ENCODE measurements at regions not wholly inside any gene's neighbourhood (a gene's known extent, or its start where the extent isn't known, plus 50 kb on each side); places are given as distances from the start of the nearest gene placed in this dataset.

DNA sequence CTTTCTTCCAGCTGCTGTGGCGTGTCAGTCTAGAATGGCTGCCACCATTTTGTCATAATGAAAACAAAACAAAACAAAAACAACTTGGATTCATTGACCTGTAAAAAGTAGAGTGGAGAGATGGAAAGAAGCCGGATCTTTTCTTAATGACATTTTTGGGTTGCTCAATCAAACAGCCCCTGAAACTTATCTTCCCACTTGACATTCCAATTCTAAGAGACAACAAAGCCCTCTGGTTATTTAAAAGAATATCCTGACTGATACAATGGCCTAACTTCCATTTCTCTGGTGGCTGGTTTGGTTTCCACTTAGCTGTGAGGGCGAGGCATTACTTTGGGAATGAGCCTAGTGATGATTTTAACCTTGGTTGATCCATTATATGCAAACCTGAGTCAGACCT is 123.7 kb downstream of the AQP4 start:
- DNase-seq (ENCODE audit: low spot score): no peak

DNA sequence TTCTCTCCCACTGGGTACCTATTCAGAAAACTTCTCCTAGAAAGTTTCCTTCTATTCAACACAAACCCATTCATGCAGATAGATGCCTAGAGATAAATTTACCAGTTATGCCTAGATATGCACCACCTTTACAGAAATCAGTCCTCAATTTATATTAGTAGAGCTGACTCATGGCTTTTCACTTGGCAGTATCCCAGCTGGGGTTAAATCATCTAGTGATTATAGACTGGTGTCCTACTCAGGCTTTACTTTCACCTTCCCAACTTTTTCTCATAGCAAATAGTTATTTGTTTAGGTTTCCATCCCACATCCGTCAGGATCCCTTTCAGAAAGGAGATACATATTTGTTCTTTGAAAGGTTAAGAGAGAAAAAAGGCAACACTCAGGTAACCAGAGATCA is 124.5 kb downstream of the AQP4 start:
- no peak for DNase-seq (ENCODE audit: low spot score)

DNA sequence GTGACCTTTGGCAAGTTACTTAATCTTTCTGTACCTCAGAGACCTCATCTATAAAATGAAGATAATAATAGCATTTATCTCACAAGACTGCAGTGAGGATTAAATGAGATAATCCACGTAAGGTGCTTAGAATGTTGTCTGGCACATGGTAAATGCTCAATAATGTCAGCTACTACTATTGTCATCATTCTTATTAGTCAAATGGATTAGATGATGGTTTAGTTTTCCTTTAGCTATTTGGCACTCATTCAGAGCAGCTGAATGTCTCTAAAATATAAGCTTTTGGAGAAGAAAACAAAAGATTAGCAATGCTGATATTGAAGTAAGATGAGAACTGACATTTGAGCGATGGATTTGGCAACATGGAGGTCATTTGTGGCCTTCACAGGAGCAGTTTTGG is 125.1 kb downstream of the AQP4 start:
- no peak for DNase-seq (ENCODE audit: low spot score)

DNA sequence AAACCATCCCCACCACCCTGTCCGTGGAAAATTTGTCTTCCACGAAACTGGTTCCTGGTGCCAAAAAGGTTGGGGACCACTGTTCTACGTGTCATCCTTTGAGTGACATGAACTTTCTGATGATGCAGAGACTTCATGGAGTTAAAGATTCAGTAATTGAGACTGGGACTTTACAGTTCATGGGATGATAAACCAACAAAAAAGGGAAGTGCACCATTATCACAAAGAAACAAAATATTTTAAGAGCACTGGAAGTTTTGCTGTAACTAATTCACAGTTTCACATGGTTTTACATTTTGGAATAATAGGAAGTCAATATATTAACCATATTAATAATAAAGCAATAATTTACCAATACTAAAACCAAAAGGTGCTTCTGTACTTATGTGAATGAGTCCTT is 126.8 kb downstream of the AQP4 start:
- DNase-seq (ENCODE audit: low spot score): no peak

DNA sequence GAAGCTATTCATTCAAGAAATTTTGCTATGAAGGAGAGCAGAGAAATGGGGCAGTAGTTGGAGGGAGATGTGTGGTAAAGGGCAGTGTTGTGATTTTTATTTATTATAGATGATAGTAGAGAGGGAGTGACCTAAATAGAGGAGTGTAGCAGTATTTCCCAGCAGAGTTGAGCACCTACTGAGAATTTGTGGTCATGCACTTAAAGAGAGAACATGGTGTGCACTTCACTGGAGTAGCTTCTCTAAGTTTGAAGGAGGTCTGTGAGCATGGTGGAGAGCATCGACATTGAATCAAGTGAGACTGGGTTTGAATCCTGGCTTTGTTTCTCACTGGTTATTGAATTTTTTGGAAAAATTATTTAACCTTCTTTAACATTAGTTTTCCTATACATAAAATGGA is 129.2 kb downstream of the AQP4 start:
- no peak for DNase-seq (ENCODE audit: low spot score)

DNA sequence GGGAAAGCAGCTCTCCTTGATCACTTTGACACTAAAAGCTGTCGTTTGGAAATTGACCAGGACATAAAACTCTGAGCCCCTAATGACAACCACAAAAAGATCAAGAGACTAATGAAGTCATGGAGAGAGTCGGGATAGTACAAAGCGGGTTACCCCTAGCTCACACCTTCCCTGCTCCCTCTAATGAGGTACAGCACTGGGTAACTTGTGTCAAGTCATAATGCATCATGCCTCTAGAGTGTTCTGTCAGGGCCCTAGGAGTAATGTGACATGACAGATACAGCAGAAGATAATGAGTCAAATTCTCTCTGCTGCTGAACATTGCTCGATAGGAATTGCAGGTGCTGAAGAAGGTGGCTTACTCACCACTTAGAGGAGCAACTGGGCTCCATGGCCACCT is 130.7 kb downstream of the AQP4 start:
- DNase-seq (ENCODE audit: low spot score): no peak

DNA sequence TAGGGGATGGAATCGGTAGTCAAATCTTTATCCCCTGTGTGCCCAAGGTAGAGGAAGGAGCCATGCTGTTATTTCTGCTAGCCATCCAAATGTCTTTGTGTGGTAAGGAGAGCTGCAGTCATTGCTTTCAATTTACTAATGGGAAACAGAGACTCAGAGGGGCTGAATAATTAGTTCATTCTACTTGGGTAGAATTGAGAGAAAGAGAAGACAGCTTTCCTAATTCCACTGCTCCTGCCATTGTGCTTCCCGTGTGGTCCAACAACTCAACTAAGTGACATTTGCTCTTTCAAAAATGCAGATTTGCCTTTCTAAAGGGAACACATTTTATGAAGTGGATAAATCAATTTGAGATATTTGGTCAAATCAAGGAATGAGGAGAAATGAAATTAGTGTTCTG is 136.1 kb downstream of the AQP4 start:
- DNase-seq (ENCODE audit: low spot score): no peak

DNA sequence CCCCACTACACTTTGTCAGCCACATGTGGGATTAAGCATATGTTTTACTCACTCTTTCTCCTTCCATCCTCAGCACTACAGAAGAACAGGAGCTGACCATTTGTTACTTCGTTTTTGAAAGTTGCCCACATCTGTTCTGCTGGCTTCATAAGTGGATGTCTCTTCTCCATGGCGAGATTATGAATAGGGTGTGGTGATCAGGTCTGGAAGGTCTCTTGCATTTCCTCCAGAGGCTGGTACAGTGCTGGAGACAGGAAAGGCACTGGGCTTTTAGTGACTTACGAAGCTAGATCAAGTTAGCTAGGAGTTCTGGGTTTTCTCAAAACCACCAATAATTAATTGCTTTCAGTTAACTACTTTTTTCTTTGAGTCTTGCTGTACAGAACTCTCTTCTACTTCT is 136.5 kb downstream of the AQP4 start:
- no peak for DNase-seq (ENCODE audit: low spot score)

DNA sequence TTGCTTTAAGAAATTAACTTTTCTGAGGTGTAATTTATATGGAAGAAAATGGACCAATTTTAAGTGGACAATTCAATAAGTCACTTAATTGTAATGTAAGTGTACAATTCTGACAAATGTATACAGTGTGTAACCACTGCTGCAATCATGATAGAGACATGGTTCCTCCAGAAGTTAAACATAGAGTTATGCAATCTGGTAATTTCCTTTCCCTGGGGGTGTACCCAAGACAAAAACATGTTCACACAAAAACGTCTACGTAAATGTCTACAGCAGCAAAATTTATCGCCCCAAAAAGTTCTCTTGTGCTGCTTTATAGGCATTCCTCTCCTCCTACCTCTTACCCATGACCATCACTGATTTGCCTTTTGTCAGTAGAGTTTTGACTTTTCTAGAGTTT is 141.5 kb downstream of the AQP4 start:
- DNase-seq (ENCODE audit: low spot score): no peak

DNA sequence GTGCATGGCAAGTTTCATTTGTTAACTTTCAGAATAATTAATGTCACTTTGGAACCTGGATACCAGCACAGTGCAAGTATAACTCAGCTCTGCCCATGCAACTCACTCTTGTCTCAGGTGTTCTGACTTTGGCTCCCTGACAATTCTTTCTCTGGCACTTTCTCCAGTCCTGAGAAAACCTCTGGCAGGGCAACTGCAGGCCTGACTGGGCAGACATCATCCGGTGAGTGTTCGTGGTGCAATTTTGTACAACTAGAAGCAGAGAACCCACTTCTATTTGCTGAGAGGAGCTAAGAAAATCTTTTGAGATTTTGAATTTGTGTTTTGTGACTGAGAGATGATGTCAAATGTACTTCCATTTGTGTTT is 143.0 kb downstream of the AQP4 start:
- DNase-seq (ENCODE audit: low spot score): no peak

DNA sequence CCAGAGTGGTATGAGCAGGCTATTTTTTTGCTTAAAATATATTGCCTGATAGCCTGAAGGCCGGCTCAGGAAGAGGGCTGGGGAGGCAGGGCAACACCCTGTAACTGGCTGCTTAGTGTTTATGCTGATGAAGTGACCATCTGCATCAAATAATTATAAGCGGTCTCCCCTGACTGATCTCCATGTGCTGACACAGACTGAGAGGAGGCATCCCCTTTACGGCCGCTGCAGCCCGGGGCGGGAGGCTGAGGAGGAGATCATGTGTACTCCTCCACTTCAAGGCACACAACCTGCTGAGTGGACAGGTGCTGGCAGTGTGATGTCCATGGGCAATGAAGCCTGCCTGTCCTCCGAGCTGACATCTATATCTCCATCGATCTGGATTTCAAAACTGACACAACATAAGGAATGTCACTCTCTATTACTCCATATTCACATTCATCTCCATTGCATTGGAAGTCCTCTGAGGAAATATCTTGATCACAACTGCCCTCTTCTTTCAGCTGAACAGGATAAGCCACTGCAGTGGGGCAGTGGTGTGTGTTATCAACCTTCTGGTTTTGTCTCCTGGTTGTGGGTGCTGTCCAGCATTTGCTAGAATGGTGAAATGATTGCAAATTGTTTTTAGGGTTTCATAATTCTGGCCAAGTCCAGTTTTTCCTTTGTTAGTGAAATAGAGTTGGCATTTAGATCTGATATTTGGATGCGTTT is 143.5 kb downstream of the AQP4 start:
- no peak for DNase-seq (ENCODE audit: low spot score)

DNA sequence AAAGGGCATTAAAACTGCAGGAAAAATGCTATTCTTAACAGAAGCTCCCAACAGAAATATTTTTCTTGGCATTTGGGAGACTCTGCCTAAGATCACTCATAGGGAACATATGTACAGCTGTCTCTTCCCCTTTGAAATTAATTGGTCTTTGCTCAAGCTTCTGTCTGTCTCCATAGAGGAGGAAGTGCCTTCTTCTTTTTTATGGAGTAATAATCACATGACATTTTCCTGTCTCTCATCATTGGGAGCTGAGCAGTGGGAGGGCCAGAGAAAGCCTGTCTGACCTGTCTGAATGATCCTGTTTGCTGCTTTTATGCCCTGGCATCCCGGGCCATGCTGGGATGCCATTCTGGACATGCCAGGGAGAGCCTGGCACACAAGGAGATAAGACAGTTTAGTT is 145.6 kb downstream of the AQP4 start:
- no peak for DNase-seq (ENCODE audit: low spot score)

DNA sequence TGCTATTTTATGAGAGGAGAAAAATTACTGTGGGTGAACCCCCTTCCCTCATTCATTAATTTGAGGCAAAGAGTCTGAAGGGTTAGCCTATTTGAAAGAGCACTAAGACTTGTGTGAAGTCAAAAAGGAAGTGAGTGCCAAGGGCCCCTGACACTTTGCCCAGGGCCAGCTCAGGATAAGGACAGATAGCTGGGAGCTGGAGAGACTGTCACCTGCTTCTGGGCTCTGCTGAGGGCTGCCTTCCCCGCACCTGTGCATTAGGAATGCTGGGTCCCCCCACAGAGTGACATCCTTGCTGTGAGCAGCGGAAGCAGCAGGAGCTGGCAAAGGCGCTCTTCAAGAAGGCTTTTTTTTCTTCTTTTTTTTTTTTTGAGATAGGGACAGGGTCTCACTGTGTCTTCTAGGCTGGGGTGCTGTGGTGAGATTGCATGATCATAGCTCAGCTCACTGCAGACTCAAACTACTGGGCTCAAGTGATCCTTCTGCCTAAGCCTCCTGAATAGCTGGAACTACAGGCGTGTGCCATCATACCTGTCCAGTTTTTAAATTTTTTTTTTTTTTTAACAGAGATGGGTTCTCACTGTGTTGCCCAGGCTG is 148.3 kb downstream of the AQP4 start:
- DNase-seq (ENCODE audit: low spot score): no peak

DNA sequence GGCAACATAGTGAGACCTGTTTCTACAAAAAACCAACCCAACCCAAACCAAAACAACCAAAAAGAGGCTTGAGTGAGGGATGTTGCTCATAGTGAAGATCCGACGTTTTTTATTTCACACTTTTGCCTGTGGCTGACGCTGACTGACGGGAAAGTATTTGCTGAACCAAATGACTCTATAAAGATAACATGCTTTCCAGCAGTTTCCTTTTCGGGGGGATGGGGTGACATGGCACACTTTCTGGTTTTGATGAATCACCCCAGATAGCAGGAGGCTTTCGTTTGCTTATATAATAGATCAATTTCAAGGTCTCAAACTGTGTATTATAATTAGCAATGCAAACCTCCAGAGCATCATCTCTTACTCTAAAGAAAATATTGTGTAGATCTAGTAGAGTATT is 150.8 kb downstream of the AQP4 start:
- DNase-seq (ENCODE audit: low spot score): no peak

DNA sequence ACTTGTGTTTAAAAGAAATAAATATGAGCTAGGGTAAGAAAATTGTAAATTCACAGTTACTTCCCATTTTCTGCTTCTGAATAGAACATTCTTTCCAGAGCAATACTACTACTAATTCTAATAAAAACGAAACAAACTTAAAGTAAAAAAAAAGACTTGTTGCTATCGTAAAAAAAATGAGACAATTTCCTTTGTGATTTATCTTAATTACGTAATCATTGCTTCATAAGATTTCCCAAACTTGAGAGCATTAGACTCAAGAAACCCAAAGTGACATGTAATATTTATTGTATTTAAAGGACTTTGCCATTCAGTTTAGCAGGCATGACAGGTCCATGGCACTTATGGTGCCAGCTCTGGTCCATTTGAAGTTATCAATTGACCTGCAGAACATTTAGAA is 153.8 kb downstream of the AQP4 start:
- DNase-seq (ENCODE audit: low spot score): no peak

DNA sequence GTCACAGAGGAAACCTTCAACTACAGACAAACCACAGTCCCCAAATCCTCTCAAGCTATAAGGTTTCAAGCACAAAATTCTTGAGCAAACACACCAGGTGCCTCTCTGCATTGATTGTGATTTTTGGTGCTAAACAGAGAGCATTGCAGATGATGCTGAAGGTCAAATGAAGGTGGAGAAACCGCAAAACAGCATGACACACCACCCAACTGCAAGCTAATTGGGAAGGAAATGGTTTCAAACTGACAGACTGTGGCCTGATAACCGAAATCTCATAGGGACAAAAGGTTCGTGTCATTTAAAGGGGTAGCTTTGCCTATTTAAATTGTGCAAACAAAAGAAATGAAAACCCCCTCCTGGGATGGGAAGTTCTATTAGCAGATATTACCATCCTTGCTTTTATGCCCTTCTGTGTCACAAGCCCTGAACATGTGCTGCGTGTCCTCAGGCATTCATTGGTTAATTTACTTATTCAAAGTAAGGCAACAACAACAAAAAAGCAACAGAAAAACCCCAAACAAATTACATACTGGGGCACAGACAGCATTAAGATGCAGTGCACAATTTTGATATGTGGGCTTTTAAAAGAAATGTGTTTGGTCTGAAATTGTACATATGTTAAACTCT is 154.9 kb downstream of the AQP4 start:
- no peak for DNase-seq (ENCODE audit: low spot score)

DNA sequence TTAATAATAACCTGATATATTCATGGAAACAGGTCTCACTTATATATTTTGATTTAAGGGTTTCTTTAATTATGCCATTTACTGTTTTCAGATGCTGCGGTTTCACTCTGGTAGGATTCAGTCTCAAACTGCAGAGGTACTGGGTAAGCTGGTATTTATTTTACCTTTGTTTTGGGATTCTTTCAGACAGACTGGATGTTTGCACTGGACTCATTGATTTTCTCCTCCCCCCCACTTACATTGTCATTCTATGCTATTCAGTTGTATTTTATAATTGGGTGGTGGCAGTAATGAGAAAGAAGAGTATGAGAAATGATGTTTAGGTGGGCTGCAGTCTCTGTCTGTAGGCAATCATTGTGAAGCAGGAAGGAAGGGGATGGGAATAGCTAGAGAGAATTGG is 155.6 kb downstream of the AQP4 start:
- no peak for DNase-seq (ENCODE audit: low spot score)

DNA sequence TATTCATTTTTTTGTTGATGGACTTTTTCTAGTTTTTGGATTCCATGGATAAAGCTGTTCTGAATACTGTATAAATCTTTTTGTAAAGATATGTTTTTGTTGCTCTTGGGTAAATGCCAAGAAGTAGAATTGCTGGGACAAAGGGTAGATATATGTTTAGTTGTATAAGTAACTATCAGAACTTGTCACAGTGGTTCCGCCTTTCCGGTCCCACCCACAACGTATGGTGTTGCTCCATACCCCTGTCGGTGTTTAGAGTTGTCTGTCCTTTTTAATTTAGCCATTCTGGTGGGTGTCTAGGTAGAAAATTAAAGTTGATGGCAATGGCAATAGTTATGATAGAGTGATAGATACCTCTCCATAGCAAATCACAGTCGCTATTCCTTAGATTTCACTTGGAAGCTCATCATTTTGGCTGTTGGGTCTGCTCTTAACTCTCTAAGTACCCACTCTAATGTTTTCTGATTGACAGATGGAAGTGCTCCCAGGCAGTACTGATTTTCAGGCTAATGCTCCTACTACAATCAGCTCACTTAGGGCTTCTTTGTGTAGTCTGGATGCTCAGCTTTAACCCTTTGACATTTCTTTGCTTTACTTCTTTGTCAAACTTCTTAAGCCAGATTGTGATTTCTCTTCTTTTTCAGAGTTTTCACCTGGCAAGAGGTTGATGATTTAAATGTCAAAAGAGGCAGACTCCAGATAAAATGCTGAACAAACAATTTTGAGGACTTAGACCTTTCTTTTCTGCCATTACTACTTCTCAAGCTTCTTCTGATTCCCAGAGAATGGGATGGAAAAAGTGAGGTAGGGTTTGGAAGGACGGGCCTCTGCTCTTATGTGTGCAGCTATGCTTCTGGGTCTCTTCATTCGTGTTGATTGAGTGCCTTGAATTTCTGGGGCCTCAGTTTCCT is 156.4 kb downstream of the AQP4 start:
- no peak for DNase-seq (ENCODE audit: low spot score)

DNA sequence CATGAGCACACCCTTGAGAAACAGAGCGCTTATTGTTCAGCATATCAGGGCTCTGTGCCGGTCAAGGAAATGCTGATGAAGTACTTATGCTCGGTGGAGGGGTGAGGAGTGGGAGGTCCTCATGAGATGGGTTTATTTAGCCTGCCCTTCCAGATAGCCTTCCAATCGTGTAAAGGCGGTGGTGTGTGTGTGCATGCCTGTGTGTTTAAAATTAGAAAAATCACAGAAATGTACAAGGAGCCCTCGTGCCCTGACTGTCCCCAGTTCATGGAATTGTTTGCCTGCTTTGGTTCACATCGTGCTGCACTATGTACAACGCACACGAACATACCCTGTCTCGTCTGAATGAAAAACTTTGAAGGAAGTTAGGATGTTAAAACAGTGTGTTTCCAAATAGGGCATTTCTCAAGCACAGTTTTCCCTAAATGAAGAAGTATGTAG is 158.6 kb downstream of the AQP4 start:
- DNase-seq (ENCODE audit: low spot score): no peak

DNA sequence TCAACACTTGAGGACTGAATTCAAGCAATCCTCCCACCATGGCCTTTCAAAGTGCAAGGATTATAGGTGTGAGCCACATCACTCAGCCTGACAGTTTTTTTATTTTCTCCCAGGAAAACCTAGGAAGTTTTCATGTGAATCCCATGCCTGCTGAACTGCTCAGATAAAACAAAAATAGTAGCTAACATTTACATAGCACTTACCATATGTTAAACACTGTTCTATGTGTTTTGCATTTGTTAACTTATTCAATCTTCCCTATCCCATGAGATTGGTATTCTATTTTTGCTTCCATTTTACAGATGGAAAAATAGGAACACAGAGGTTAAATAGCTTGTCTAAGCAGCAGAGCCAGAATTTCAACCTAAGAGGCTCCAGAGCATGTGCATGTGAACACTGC is 157.4 kb upstream of the KCTD1 start:
- no peak for DNase-seq (ENCODE audit: low spot score)

DNA sequence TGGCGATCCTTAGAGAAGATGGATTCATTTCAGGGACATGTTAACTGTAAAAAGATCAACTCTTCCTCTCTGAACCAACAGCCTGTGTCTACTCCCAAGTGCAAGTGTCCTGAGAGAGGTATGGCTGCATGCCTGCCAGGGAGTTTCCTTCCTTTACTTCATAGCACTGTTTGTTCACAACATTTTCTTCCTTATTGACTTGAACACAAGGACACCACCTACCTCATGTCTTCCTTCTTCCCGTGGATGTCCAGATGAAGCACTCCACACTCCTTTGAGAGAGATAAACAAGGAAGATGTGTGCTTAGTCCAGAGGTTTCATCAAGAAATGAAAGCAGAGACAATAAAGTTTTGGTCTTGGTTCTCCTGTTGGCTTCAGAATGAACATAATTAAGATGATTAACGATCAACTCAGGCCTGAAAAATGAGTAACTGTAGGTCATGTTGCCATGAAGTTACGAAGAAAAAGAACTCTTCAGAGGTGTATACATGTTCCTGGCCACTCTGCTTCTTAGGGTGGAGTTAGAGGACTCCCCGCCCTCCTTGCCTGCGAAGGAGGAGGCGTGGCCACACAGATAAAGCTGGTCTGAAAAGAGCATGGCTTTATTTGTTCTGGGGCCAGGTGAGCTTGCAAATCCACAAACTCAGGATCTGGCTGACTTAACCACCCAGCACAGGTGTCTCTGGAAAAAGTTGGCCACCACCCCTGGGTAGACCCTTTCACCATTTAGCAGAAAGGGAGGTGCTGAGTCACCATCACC is 155.0 kb upstream of the KCTD1 start:
- DNase-seq (ENCODE audit: low spot score): no peak

DNA sequence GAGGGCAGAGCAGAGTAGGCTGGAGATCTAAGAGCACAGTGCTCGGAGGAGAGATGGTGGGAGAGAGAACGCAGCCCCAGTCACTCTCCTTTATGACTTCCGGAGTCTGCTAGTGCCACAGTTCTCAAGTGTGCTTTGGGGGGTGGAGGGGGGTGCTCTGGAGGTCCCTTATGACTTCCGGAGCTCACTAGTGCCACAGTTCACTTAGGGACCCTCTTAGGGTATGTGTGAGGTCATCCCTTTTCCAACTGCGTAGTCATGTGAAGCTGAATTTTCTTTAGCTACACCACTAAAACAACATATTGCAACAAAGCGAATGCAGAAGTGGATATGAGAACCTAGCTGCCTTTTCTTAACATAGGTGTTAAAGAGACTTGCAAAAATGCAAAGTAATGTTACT is 153.7 kb upstream of the KCTD1 start:
- no peak for DNase-seq (ENCODE audit: low spot score)

Measured in RKO (cell line).